H1 (cell line): ENCODE measurements at regions not wholly inside any gene's neighbourhood (a gene's known extent, or its start where the extent isn't known, plus 50 kb on each side); places are given as distances from the start of the nearest gene placed in this dataset.

Experiments used
- ATF2 ChIP-seq: IDR thresholded peaks from 2 replicates; pipeline ENCODE4 v1.6.1; 2012; ENCODE audit warnings: low read length, inconsistent platforms
- BRCA1 ChIP-seq: IDR thresholded peaks from 2 replicates; pipeline ENCODE4 v1.6.1; 2012; ENCODE audit warnings: low read depth, low read length, improper control_type of control experiment
- CHD1 ChIP-seq: IDR thresholded peaks from 2 replicates; pipeline ENCODE4 v1.6.1; 2012; ENCODE audit warnings: low read depth, low read length, improper control_type of control experiment
- CTCF ChIP-seq, 3 experiments: IDR thresholded peaks; 1 replicate in 2 of 3; 2 replicates in 1 of 3; pipeline versions ENCODE4 v1.5.1 to v1.6.1; 2011; ENCODE audit warnings: low read length in 3 of 3, mild to moderate bottlenecking in 3 of 3, inconsistent platforms in 2 of 3, low read depth in 1 of 3, moderate library complexity in 1 of 3; ENCODE audit not compliant: insufficient read depth in 1 of 3; ENCODE audit errors: control extremely low read depth in 1 of 3
- KDM1A ChIP-seq: fragments of 200-600, 300-600 bp; sonication (generic); IDR thresholded peaks from 2 replicates; pipeline ENCODE4 v1.7.1; 2016; ENCODE audit warnings: mild to moderate bottlenecking, low read length, borderline replicate concordance
- MAX ChIP-seq: IDR thresholded peaks from 2 replicates; pipeline ENCODE4 v1.6.1; 2012; ENCODE audit warnings: inconsistent platforms
- SP4 ChIP-seq: IDR thresholded peaks from 2 replicates; pipeline ENCODE4 v1.6.1; 2012; ENCODE audit warnings: low read length, inconsistent platforms
- SRF ChIP-seq: IDR thresholded peaks from 2 replicates; pipeline ENCODE4 v1.6.1; 2011; ENCODE audit warnings: mild to moderate bottlenecking, low read depth, low read length, moderate library complexity

GRCh38 chrX:141641138-141641537 lies 51.6 kb downstream of the SPANXA2 start:
- no peak for TF ChIP-seq BRCA1
- TF ChIP-seq SRF = no peak
- no peak for TF ChIP-seq KDM1A
- TF ChIP-seq CTCF (IDR thresholded peaks at IDR 0.05; ENCODE audit: control extremely low read depth in 1 of 3, insufficient read depth in 1 of 3, low read depth in 1 of 3, low read length in 3 of 3) = no peak
- TF ChIP-seq MAX = no peak
- TF ChIP-seq CHD1 = no peak
- TF ChIP-seq ATF2 = no peak
- no peak for TF ChIP-seq SP4
